Suppressor macrophage (primary cell): ENCODE measurements at regions not wholly inside any gene's neighbourhood (a gene's known extent, or its start where the extent isn't known, plus 50 kb on each side); places are given as distances from the start of the nearest gene placed in this dataset.
"Not testable (repeated sequence)": the region's sequence is repeated elsewhere in the genome, so short reads cannot be mapped to it uniquely, and the experiment has no call there.

Experiments used
- DNase-seq, 4 experiments: peaks; one replicate each; pipeline ENCODE4 v3.0.0-alpha.2; 2020 to 2022

DNA sequence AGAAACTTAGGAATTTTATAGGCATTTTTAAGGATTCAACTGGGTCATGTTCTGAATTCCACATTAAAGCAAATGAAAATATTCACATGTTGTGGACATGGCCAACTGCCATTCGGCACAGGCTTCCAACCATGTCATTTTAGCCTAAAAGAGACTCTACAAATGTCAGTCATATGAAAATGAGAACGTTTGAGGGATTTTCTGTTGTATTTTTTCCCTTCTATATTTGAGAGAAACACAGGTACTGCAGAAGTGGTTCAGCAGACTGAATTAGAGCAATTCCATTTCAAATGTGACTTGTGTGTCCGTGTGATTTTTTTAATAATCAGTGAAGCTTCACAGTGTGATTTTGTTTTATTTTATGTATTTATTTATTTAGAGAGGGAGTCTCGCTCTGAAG lies 124.3 kb downstream of the TP53TG3F start:
- DNase-seq, result not testable (repeated sequence)

GRCh38 chr16:33588589-33588988 lies 129.2 kb downstream of the TP53TG3F start:
- DNase-seq, result not testable (repeated sequence)

DNA sequence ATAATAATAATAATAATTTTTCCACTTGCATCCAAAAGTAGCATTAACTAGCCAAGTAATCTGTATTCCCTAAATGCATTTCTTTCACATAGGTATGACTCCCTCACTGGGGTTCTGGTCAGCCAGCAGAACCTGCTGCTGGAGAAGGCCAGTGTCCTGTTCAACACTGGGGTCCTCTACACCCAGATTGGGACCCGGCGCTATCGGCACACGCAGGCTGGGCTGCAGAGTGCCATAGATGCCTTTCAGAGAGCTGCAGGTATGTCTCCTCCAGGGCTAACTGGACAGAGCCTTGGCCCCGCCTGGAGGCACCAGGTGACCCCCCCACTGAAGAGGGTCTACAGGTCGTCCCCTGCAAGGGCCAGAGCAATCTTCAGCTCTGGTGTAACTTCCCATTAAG lies 133.9 kb downstream of the TP53TG3F start:
- not testable (repeated sequence) for DNase-seq

GRCh38 chr16:33595074-33595473 lies 135.7 kb downstream of the TP53TG3F start:
- DNase-seq, result not testable (repeated sequence)

DNA sequence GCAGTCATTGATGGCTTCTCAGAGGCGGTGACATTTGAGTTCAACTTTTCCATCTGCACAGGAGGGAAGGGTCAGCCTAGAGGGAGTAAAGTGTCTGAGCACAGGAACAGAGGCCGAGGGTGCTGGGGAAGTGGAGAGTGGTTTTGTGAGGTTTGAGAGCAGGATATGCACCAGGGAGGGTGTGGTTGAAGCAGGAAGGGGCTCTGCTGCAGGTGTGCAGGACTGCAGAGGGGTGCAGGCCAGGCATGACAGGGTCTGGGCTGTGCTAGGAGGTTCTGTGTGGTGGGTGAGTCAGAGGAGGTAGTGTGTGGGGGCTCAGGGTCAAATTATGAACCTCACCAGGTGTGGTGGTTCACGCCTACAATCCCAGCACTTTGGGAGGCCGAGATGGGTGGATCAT lies 141.6 kb downstream of the TP53TG3F start:
- DNase-seq, result not testable (repeated sequence)

DNA sequence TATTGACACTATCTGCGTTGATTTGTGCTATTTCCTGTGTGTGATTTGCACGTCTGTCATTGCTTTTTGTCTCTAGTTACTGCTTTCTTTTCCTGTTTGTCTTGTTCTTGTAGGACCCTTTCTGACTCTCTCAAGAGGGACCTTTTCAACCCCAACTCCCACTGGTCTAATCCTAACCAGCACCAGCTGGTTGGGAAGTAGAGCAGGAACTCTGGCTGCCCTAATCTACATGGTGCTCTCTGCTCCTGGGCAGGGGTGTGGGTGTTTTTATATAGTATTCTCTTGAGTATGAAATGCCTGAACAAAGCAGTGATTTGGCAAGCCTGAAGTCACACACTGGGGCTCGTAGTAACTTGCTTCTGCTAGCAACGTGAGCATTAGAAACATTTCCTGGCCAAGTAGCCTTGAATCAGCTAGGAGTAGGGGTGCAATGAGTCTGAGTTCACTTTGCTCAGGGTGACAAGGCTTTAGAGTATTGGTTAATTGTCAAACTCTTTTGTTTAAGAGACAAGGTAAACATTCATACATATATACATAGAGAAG lies 164.2 kb downstream of the TP53TG3F start:
- DNase-seq, result not testable (repeated sequence)

DNA sequence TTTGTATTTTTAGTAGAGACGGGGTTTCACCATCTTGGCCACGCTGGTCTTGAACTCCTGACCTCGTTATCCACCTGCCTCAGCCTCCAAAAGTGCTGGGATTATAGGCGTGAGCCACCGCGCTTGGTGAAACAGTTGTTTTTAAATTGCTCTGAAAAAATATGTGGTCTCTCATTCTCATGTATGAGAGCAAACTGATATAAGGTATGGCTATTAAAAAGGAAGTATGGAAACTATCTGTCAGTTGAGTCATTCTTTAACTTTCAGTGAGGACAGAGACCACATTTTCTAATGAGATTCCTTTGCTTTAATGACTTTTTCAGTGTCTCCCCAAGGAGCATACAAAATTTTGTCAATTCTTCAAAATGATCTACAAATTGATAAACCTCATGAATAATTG lies 169.5 kb downstream of the TP53TG3F start:
- not testable (repeated sequence) for DNase-seq

DNA sequence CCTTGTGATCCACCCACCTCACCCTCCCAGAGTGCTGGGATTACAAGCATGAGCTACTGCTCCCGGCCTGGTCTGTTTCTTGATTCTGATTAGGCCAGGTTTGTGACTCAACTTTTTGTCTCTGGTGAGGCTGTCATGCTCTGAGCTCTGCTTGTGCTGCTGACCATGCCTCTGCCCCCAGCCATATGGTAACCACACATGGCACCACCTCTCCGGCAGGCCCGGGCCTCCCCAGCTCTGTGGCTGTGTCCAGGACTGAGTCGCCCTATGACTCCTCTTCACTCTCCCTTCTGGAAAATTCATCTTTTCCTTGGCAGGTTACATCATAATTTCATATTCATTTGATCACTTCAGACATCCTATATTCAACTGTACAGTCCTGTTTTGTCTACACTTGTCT lies 172.3 kb downstream of the TP53TG3F start:
- DNase-seq, result not testable (repeated sequence)

DNA sequence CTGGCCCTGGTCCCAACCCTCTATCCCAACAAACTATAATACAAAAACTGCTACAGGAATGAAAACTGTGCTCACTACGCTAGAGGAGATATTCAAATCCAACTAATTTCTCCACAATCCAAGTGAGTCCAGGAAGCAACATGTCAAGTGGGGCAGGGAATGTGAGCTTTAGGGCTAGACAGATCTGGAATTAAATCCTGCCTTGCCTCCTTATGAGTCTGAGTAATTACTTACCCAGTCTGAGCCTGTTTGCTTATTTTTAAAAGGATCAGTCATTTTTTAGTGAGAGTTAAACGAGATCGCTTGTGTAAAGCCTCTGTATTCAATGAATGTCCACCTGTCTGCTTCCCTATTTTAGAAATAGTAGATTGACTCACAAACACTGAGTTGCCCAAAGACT lies 174.6 kb downstream of the TP53TG3F start:
- not testable (repeated sequence) for DNase-seq

- not testable (repeated sequence) for DNase-seq
Measured at GRCh38 chr16:33636760-33637159, 177.3 kb downstream of the TP53TG3F start.

- DNase-seq, result not testable (repeated sequence)
Measured at GRCh38 chr16:33643270-33643669, 183.9 kb downstream of the TP53TG3F start.

DNA sequence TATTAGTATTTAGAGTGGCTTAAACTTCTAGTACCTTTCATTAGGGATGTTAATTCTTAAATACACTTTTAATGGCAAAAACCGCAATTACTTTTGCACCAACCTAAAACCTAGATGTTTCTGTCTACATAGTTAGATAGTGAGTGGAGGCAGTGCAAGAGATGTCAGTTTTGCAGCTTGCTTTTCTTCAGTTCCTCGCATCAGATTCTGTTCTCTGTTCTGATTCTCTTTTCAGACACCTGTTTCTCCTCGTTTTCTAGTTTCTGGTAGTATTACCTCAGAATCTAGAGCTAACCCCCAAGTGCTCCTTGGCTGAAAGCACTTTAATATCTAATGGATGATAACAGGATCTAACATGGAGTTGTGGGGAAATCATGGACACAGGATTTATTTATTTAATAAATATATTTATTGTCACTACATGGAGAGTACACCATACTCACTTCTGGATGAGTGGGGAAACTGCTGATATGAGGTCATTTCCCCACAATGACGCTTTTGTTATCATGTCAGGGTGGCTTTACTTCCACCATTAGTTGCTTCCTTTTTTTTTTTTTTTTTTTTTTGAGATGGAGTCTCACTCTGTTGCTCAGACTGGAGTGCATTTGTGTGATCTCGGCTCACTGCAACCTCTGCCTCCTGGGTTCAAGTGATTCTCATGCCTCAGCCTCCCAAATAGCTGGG lies 184.4 kb downstream of the TP53TG3F start:
- not testable (repeated sequence) for DNase-seq

DNA sequence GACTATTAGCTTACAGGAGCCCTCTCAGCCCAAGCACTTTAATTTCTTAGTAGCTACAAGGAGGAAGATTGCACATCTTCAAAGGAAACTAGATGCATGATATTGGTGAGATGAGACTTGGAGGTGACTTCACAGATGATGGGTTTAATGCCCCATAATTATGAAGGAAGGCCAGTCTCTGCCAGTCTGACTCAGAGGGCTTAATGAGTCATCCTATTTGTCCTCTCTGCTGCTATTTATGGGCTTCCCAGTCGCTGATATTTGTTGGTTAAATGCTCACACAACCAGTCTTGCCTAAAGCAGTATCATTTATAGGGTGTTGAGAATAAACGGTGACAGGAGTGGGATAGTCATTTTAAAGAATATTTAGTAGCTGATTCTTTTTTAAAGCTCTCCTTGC lies 187.0 kb downstream of the TP53TG3F start:
- DNase-seq, result peak in 2 of 4 experiments; percentile 6 to 16

DNA sequence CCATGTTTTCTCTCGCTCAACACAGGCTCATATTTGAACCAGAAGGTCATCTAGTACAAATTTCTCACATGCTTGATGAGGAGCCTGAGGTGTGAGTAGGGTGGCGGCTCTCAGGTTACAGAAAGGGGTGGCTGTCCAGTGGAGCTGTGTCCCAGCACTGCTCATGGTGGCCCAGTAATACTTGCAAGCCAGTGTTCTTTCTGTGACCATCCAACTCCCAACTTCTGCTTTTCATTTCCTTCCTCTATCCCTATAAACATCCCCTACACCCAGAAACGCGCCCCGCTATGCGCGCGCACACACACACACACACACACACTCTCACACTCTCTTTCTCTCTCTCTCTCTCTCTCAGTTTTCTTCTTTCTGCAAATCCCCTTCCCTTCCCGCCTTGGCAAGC lies 196.3 kb downstream of the TP53TG3F start:
- DNase-seq, result not testable (repeated sequence)

- DNase-seq, result not testable (repeated sequence)
Measured at GRCh38 chr16:33656394-33656793, 197.0 kb downstream of the TP53TG3F start.

GRCh38 chr16:33657717-33658116 lies 198.3 kb downstream of the TP53TG3F start:
- not testable (repeated sequence) for DNase-seq

DNA sequence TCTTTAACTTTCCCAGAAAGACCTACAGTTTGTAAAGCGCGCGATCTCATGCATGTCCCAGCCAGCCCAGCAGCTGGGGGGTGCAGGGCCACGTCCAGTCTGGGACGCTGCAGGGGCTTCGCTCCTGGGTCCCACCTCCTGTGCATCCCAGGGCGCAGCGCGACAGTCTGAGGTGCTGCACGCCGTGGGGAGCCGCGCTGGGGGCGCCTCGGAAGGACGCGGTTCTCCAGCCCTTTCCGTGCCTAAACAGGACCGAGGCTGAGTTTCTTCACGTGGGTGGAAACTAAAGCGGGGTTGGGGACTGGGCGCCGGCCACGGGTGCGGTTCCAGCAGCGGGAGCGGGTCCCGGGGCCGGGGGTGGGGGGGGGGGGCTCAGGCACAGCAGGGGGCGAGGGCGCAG lies 221.4 kb downstream of the TP53TG3F start:
- not testable (repeated sequence) for DNase-seq

- DNase-seq, result not testable (repeated sequence)
Measured at GRCh38 chr16:33700320-33700719, 240.9 kb downstream of the TP53TG3F start.

GRCh38 chr16:33706845-33707590 lies 247.6 kb downstream of the TP53TG3F start:
- DNase-seq, result not testable (repeated sequence)

DNA sequence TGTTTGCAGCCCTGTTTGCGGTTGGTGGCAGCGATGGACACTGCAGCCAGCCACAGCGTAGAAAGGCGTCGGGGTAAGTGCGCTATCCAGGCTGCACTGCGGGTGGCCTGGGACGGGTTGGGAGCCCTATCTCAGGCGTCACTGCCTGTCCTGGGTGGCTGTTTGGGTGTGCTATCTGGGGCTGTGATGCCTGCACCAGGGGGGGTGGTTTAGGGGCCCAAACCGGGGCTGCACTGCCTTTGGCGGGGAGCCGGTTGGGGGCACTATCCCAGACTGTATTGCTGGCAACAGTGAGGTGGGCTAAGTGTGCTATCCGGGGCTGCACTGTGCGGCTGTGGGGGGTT lies 248.2 kb downstream of the TP53TG3F start:
- DNase-seq, result not testable (repeated sequence)

DNA sequence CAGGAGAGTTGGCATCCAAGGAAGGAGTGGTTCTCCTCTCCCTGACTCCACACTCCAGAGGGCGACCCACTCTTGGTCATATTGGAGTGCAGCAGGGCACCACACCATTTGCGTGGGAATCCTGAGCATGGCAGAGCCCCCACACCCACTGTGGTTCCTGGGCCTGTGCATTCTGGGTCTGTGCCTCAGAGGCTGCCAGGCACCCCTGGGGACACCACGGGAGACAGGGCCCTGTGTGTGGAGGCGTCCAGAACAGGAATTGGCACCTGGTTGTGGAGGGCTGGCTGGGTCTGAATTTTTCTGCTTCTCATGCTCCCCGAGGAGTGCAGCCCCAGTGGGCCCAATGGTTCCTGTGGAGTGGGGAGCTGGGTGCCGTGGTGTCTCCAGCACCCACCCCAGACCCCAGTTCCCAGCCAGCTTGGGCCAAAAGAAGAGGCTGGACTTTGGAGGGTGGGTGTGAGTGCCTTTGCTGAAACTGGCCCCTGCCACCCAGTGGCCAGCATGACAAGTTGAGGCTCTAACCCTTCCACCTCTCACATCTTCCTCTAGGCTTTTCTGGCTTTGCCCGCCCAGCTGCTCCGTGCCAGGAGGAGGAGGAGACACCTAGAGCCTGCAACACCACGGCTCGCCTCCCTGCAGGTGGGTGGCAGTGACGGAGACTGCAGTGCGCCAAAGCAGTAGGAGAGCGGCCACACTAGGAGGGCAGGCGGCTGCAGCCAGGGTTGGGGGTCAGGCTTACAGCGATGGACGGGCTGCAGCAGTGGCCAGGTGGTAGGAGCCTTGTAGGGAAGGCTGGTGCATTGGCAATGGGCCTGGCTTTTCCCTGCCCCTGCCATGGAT lies 250.7 kb downstream of the TP53TG3F start:
- DNase-seq, result not testable (repeated sequence)

- not testable (repeated sequence) for DNase-seq
Measured at GRCh38 chr16:33710696-33711087, 251.3 kb downstream of the TP53TG3F start.

DNA sequence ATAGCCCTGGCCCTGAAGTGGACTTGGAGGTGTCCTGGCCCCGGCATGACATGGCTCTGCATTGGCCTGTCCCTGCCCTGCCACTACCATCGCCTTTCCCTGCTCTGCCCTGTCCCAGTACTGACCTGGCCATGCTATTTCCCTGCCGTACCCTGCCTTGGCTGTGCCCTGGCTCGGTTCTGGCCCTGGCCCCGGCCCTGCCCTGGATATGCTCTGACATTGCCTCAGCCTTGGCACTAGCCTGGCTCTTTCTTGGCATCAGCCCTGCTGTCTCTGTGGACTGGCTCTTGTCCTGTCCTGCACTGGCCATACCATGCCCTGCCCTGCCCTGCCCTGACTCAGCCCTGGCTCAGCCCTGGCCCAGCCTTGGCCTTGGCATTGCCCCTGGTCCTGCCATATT lies 252.2 kb downstream of the TP53TG3F start:
- not testable (repeated sequence) for DNase-seq
